Stimulated activated CD4-positive, alpha-beta T cell treated with anti-CD3 and anti-CD28 coated beads, Interleukin-1b, Interleukin-23, amount 100 ng/mL, for 48 hours (primary cell): ENCODE measurements at regions not wholly inside any gene's neighbourhood (a gene's known extent, or its start where the extent isn't known, plus 50 kb on each side); places are given as distances from the start of the nearest gene placed in this dataset.
"Not testable (repeated sequence)": the region's sequence is repeated elsewhere in the genome, so short reads cannot be mapped to it uniquely, and the experiment has no call there.

Experiments used
- DNase-seq: peaks from one replicate; pipeline ENCODE4 v3.0.0-alpha.2; 2020

DNA sequence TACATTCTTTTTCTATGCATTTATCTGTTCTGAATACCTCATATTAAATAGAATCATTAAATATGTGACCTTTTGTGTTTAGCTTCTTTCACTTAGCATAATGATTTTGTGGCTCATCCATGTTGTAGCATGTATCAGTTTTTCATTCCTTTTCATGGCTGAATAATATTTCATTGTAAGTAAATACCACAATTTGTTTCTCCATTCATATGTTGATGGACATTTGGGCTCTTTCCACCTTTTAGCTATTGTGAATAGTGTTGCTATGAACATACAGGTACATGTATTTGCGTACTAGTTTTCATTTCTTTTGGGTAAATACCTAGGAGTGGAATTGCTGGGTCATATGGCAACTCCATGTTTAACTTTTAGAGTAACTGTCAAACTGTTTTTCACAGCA is 85.1 kb downstream of the GNL3L start:
- no peak for DNase-seq

DNA sequence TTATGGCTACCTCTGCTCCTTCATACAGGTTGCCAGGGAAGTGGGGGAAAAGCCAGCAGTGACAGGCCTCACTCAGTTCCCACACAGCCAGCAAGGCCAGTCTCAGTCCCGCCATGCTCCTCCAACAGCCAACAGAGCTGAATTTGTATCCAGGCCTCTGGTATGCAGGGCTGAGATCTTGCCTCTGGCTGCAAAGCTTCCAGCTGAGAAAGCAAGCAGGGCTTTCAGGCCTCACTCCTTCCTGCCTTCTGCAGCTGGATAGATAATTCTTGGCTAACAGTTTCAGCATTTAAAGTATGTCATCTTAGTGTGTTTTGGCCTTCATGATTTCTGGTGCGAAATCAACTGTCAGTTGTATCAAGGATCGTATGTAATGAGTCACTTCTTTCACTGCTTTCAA is 103.6 kb downstream of the GNL3L start:
- no peak for DNase-seq

DNA sequence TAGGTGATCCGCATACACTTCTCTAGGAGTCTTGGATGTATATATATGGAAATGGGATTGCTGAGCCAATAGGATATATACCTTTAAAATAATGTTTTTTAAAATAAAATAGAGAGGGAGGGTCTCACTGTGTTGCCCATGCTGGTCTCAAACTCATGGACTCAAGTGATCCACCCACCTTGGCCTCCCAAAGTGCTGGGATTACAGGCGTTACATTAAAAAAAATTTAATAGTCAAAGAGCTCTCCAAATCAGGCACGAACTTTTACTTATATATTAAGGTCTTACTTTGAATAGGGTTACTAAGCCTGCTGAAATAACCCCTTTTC is 109.0 kb downstream of the GNL3L start:
- no peak for DNase-seq

DNA sequence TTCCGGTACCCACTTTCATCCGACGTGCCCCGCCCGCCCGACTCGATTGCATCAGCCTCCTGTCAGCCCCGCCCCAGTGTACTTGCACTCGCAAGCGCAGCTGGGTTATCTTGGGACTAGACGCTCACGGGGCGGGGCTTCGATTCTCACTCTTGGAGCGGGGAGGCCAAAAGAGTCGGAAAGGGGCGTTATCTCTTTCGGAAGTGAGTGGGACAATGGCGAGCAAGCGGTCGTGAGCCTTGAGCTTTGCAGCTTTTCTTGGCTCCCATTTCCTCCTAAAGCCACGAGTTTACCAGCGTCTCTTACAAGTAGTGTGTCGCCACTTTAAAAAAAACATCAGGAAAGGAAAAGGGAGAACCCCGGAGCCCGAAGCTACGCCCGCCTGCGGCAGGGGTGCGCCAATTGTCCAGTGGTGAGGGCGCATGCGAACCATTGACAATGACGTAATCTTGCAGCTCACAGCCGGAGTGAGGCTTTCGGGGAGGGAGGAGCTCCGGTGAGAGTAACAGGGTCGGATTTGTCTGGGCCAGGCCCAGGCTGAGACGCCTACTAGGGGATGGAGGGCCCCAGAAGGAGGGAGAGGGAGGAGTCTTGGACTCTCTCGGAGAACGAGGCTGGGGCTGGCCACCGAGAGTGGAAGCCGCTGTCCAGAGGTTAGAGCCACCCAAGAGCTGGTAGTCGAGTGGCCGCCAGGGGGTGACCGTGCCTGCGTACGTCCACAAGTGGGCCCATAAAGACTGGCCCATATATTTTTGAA is 109.5 kb downstream of the GNL3L start:
- DNase-seq: peak; percentile 94

- DNase-seq: no peak
These were observed 110.2 kb downstream of the GNL3L start for GRCh38 chrX:54640103-54640690.

- DNase-seq: no peak
These were observed 110.7 kb downstream of the GNL3L start for GRCh38 chrX:54640736-54641135.

GRCh38 chrX:54641530-54641929 is 111.5 kb downstream of the GNL3L start:
- no peak for DNase-seq

GRCh38 chrX:54647607-54648006 is 117.6 kb downstream of the GNL3L start:
- DNase-seq: not testable (repeated sequence)

GRCh38 chrX:54659547-54659946 is 129.5 kb downstream of the GNL3L start:
- DNase-seq: no peak

DNA sequence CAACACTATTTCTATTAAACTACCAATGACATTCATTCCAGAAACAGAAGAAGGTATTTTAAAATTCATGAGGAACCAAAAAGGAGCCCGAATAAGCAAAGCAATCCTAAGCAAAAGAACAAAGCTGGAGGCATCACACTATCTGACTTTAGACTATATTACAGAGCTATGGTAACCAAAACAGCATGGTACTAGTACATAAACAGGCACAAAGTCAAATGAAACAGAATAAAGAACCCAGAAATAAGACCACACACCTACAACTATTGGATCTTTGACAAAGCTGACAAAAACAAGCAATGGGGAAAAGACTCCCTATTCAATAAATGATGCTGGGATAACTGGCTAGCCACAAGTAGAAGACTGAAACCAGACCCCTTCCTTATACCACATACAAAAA is 122.3 kb downstream of the ITIH6 start:
- DNase-seq: no peak

DNA sequence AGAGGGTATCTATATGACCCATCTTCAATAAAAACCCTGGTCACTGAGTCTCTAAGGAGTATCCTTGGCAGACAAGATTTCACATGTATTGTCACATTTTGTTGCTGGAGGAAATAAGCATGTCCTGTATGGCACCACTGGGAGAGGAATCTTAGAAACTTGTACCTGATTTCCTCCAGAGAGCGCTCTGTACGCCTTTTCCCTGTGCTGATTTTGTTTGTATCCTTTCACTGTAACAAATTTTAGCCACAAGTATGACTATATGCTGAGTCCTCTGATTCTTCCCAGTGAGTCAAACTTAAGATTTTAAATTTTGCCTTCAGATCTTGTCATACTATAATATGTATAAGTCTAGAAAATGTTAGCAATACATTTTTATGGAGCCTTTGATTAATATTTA is 102.8 kb downstream of the ITIH6 start:
- DNase-seq: no peak

GRCh38 chrX:54695816-54696487 is 102.1 kb downstream of the ITIH6 start:
- DNase-seq: no peak
